ENCODE measurements at regions not wholly inside any gene's neighbourhood (a gene's known extent, or its start where the extent isn't known, plus 50 kb on each side); places are given as distances from the start of the nearest gene placed in this dataset.

DNA sequence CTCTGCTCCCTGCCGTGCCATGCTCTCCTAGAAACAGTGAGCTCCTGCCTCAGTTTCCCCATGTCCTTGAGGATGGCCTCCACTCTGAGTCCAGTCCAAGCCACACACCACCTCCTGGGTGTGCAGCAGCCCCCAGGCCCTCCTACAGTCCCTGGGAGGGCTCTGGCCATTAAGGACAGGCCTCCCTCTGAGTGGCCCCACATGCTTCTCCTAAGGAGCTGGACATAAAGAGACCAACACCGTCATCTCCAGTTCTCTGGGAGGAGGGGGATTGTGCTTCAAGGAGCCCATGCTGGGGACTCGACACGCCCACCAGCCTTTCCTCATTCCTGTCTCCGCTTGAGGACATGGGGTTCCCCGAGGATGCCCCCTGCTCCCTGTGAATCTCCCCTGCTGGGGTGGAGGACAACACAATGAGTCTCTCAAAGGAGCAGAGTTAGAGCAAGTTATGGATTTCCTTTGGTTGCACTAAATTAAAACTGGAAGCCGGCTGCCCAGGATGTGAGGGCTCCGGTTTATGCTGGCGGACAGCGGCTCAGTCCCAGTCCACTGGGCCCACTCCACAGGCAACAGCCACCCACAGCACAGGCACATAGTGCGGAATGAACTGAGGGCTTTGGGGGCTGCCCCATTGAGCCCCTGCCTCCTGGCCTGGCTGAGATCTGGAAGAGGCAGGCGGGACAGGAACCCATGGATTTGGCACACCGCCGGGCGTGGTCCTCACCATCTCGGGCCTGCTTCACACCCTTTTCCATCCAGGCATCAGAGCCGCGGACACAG, 165.6 kb upstream of the IQSEC1 start:
- TF ChIP-seq MYC (IDR thresholded peaks at IDR 0.05; ENCODE audit: insufficient read depth, insufficient read length, insufficient replicate concordance, low read length, severe bottlenecking) = no peak
- TF ChIP-seq, protein P1, sequence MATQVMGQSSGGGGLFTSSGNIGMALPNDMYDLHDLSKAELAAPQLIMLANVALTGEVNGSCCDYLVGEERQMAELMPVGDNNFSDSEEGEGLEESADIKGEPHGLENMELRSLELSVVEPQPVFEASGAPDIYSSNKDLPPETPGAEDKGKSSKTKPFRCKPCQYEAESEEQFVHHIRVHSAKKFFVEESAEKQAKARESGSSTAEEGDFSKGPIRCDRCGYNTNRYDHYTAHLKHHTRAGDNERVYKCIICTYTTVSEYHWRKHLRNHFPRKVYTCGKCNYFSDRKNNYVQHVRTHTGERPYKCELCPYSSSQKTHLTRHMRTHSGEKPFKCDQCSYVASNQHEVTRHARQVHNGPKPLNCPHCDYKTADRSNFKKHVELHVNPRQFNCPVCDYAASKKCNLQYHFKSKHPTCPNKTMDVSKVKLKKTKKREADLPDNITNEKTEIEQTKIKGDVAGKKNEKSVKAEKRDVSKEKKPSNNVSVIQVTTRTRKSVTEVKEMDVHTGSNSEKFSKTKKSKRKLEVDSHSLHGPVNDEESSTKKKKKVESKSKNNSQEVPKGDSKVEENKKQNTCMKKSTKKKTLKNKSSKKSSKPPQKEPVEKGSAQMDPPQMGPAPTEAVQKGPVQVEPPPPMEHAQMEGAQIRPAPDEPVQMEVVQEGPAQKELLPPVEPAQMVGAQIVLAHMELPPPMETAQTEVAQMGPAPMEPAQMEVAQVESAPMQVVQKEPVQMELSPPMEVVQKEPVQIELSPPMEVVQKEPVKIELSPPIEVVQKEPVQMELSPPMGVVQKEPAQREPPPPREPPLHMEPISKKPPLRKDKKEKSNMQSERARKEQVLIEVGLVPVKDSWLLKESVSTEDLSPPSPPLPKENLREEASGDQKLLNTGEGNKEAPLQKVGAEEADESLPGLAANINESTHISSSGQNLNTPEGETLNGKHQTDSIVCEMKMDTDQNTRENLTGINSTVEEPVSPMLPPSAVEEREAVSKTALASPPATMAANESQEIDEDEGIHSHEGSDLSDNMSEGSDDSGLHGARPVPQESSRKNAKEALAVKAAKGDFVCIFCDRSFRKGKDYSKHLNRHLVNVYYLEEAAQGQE (IDR thresholded peaks at IDR 0.05; ENCODE audit: low read depth, low read length) = no peak
- TF ChIP-seq, protein P2, sequence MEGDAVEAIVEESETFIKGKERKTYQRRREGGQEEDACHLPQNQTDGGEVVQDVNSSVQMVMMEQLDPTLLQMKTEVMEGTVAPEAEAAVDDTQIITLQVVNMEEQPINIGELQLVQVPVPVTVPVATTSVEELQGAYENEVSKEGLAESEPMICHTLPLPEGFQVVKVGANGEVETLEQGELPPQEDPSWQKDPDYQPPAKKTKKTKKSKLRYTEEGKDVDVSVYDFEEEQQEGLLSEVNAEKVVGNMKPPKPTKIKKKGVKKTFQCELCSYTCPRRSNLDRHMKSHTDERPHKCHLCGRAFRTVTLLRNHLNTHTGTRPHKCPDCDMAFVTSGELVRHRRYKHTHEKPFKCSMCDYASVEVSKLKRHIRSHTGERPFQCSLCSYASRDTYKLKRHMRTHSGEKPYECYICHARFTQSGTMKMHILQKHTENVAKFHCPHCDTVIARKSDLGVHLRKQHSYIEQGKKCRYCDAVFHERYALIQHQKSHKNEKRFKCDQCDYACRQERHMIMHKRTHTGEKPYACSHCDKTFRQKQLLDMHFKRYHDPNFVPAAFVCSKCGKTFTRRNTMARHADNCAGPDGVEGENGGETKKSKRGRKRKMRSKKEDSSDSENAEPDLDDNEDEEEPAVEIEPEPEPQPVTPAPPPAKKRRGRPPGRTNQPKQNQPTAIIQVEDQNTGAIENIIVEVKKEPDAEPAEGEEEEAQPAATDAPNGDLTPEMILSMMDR (IDR thresholded peaks at IDR 0.05 in 2 of 3, conservative IDR thresholded peaks at IDR 0.05 in 1 of 3; ENCODE audit: control insufficient read depth in 2 of 3, extremely low read depth in 1 of 3, insufficient read depth in 1 of 3, low read depth in 3 of 3, low read length in 3 of 3) = no peak
- TF ChIP-seq KAT2A (conservative IDR thresholded peaks at IDR 0.05; ENCODE audit: control insufficient read depth, low read depth, low read length) = no peak
- no peak for TF ChIP-seq HCFC1 (IDR thresholded peaks at IDR 0.05; ENCODE audit: low read length)
- TF ChIP-seq, protein P3, sequence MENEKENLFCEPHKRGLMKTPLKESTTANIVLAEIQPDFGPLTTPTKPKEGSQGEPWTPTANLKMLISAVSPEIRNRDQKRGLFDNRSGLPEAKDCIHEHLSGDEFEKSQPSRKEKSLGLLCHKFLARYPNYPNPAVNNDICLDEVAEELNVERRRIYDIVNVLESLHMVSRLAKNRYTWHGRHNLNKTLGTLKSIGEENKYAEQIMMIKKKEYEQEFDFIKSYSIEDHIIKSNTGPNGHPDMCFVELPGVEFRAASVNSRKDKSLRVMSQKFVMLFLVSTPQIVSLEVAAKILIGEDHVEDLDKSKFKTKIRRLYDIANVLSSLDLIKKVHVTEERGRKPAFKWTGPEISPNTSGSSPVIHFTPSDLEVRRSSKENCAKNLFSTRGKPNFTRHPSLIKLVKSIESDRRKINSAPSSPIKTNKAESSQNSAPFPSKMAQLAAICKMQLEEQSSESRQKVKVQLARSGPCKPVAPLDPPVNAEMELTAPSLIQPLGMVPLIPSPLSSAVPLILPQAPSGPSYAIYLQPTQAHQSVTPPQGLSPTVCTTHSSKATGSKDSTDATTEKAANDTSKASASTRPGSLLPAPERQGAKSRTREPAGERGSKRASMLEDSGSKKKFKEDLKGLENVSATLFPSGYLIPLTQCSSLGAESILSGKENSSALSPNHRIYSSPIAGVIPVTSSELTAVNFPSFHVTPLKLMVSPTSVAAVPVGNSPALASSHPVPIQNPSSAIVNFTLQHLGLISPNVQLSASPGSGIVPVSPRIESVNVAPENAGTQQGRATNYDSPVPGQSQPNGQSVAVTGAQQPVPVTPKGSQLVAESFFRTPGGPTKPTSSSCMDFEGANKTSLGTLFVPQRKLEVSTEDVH (IDR thresholded peaks at IDR 0.05; ENCODE audit: low read depth, partially characterized antibody) = no peak
- TF ChIP-seq, protein P4, sequence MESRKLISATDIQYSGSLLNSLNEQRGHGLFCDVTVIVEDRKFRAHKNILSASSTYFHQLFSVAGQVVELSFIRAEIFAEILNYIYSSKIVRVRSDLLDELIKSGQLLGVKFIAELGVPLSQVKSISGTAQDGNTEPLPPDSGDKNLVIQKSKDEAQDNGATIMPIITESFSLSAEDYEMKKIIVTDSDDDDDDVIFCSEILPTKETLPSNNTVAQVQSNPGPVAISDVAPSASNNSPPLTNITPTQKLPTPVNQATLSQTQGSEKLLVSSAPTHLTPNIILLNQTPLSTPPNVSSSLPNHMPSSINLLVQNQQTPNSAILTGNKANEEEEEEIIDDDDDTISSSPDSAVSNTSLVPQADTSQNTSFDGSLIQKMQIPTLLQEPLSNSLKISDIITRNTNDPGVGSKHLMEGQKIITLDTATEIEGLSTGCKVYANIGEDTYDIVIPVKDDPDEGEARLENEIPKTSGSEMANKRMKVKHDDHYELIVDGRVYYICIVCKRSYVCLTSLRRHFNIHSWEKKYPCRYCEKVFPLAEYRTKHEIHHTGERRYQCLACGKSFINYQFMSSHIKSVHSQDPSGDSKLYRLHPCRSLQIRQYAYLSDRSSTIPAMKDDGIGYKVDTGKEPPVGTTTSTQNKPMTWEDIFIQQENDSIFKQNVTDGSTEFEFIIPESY (IDR thresholded peaks at IDR 0.05) = no peak
- no peak for TF ChIP-seq HDAC2 (IDR thresholded peaks at IDR 0.05)
- no peak for TF ChIP-seq FOXM1 (IDR thresholded peaks at IDR 0.05; ENCODE audit: low read depth, low read length)
- no peak for TF ChIP-seq ESRRA (IDR thresholded peaks at IDR 0.05; ENCODE audit: low read length)
